ENCODE measurements at regions not wholly inside any gene's neighbourhood (a gene's known extent, or its start where the extent isn't known, plus 50 kb on each side); places are given as distances from the start of the nearest gene placed in this dataset.
"Not testable (repeated sequence)": the region's sequence is repeated elsewhere in the genome, so short reads cannot be mapped to it uniquely, and the experiment has no call there.

- TF ChIP-seq, protein P1, sequence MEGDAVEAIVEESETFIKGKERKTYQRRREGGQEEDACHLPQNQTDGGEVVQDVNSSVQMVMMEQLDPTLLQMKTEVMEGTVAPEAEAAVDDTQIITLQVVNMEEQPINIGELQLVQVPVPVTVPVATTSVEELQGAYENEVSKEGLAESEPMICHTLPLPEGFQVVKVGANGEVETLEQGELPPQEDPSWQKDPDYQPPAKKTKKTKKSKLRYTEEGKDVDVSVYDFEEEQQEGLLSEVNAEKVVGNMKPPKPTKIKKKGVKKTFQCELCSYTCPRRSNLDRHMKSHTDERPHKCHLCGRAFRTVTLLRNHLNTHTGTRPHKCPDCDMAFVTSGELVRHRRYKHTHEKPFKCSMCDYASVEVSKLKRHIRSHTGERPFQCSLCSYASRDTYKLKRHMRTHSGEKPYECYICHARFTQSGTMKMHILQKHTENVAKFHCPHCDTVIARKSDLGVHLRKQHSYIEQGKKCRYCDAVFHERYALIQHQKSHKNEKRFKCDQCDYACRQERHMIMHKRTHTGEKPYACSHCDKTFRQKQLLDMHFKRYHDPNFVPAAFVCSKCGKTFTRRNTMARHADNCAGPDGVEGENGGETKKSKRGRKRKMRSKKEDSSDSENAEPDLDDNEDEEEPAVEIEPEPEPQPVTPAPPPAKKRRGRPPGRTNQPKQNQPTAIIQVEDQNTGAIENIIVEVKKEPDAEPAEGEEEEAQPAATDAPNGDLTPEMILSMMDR (IDR thresholded peaks at IDR 0.05): no peak
- no peak for TF ChIP-seq POLR2A (IDR thresholded peaks at IDR 0.05)
- intact Hi-C loops (cut with DNase I): no loop called here
- H3K27ac ChIP-seq: no peak overlapping the region
- no peaks in the 10 kb centered on the region for H3K27me3 ChIP-seq
- no peaks in the 10 kb centered on the region for H3K9me3 ChIP-seq
- no peak for DNase-seq
- H3K4me1 ChIP-seq: no peaks in the 10 kb centered on the region
- no peak overlapping the region for H3K4me3 ChIP-seq (replicated peaks in 1 of 3)
- no peaks in the 10 kb centered on the region for H3K36me3 ChIP-seq
- 75 to 84% methylated on average over 2 of the region's 2 CpGs for WGBS, 2 donors
Observed at GRCh38 chr7:114345494-114345893, 69.1 kb upstream of the FOXP2 start.

- Histone ChIP-seq H3K27ac (no peak overlapping the region), H3K4me1 (no peaks in the 10 kb centered on the region), H3K27me3 (no peaks in the 10 kb centered on the region), H3K4me3 (replicated peaks in 1 of 3) (no peak overlapping the region), H3K9me3 (no peaks in the 10 kb centered on the region), H3K36me3 (no peaks in the 10 kb centered on the region)
- 93 to 94% methylated on average over 9 of the region's 9 CpGs for WGBS, 2 donors
- intact Hi-C loops (cut with DNase I): no loop called here
- no peak for TF ChIP-seq POLR2A (IDR thresholded peaks at IDR 0.05)
- TF ChIP-seq, protein P1 (IDR thresholded peaks at IDR 0.05): no peak
- DNase-seq: no peak
Observed at GRCh38 chr7:114343949-114344708, 70.5 kb upstream of the FOXP2 start.

GRCh38 chr7:114342431-114343179 lies 72.0 kb upstream of the FOXP2 start:
- Histone ChIP-seq H3K9me3 (no peaks in the 10 kb centered on the region), H3K27ac (no peak overlapping the region), H3K4me1 (no peaks in the 10 kb centered on the region), H3K27me3 (no peaks in the 10 kb centered on the region), H3K36me3 (no peaks in the 10 kb centered on the region), H3K4me3 (replicated peaks in 1 of 3) (no peak overlapping the region)
- 88 to 94% methylated on average over 1 of the region's 1 CpG for WGBS, 2 donors
- intact Hi-C loops (cut with DNase I): no loop called here
- no peak for TF ChIP-seq POLR2A (IDR thresholded peaks at IDR 0.05)
- TF ChIP-seq, protein P1 (IDR thresholded peaks at IDR 0.05): no peak
- DNase-seq: no peak

DNA sequence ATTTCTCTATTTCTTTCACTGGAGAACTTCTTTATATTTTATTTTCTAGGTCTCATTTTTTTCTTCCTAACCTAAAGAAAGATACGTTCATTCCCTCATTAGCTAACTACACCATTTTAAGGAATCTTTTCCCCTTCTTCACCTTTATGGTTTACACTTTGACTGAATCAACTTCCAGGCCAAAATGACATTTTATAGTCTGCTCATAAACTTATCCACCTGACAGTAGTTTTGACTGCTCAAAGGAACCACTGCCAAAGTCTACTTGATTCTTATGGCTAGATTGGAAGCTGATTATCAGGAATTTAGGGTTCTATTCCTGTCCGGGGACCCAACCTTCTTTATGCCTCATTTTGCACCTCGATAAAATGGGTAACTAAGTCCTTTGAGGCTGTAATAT lies 73.0 kb upstream of the FOXP2 start:
- H3K4me1 ChIP-seq: no peaks in the 10 kb centered on the region
- no peaks in the 10 kb centered on the region for H3K9me3 ChIP-seq
- no peak overlapping the region for H3K27ac ChIP-seq
- no peaks in the 10 kb centered on the region for H3K27me3 ChIP-seq
- DNase-seq: no peak
- intact Hi-C loops (cut with DNase I): no loop called here
- no peaks in the 10 kb centered on the region for H3K36me3 ChIP-seq
- no peak overlapping the region for H3K4me3 ChIP-seq (replicated peaks in 1 of 3)
- WGBS, 2 donors: 86 to 96% methylated on average over 3 of the region's 3 CpGs
- TF ChIP-seq, protein P1 (IDR thresholded peaks at IDR 0.05): no peak
- no peak for TF ChIP-seq POLR2A (IDR thresholded peaks at IDR 0.05)

DNA sequence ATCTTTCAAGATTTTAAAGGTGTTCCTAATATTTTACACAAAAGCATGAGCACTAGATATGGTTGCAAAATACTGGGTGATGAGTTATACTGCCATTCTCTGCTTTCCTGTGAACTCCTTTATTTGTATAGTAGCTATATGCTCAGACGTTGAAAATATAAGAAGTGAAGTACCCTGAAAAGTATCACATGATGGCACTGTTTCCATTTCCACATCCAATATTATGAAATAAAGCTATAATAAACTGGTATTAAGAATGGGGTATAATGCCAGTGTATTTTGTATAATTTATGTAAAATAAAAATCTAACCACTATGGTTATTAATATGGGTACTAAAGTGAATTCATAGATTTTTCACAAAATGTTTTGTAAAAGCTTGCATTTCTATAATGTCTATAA lies 79.6 kb upstream of the FOXP2 start:
- intact Hi-C loops (cut with DNase I): no loop called here
- Histone ChIP-seq H3K9me3 (no peaks in the 10 kb centered on the region), H3K4me3 (replicated peaks in 1 of 3) (no peak overlapping the region), H3K27ac (no peak overlapping the region), H3K4me1 (no peaks in the 10 kb centered on the region), H3K36me3 (no peaks in the 10 kb centered on the region), H3K27me3 (no peaks in the 10 kb centered on the region)
- no peak for DNase-seq
- WGBS, 2 donors: 67 to 85% methylated on average over 1 of the region's 1 CpG
- TF ChIP-seq POLR2A (IDR thresholded peaks at IDR 0.05): no peak
- TF ChIP-seq, protein P1 (IDR thresholded peaks at IDR 0.05): no peak

- H3K4me3 ChIP-seq (replicated peaks in 1 of 3): not testable (repeated sequence)
Observed at GRCh38 chr7:114329458-114329857, 85.2 kb upstream of the FOXP2 start.

More at GRCh38 chr7:114329458-114329857, 85.2 kb upstream of the FOXP2 start:
- H3K27me3 ChIP-seq; H3K36me3 ChIP-seq; H3K9me3 ChIP-seq; DNase-seq; H3K27ac ChIP-seq; intact Hi-C loops (cut with DNase I); H3K4me1 ChIP-seq: not testable (repeated sequence)
- 94 to 96% methylated on average over 10 of the region's 10 CpGs for WGBS, 2 donors
